ENCODE measurements at regions not wholly inside any gene's neighbourhood (a gene's known extent, or its start where the extent isn't known, plus 50 kb on each side); places are given as distances from the start of the nearest gene placed in this dataset.

DNA sequence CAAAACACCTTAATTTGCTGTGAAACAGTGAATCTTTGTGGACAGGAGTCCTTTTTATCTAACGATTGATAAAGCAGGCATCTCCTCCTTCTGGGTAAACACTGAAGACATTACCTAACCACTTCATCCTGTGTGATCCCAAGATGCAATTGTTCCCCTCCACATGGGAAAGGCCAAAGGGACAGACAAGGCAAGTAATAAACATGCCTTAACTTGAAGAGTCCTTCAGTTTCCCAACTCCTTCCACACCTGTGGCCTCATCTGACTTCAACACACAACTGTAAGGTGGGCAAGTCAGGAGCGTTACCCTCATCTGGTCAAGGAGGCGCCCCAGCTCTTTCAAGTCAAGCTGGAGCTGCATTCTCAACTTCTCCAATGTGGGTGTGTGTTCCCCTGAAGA lies 278.6 kb downstream of the ABCC12 start:
- no peak for TF ChIP-seq POLR2A (IDR thresholded peaks at IDR 0.05; ENCODE audit: extremely low read depth, insufficient read length)
- TF ChIP-seq, protein P1, sequence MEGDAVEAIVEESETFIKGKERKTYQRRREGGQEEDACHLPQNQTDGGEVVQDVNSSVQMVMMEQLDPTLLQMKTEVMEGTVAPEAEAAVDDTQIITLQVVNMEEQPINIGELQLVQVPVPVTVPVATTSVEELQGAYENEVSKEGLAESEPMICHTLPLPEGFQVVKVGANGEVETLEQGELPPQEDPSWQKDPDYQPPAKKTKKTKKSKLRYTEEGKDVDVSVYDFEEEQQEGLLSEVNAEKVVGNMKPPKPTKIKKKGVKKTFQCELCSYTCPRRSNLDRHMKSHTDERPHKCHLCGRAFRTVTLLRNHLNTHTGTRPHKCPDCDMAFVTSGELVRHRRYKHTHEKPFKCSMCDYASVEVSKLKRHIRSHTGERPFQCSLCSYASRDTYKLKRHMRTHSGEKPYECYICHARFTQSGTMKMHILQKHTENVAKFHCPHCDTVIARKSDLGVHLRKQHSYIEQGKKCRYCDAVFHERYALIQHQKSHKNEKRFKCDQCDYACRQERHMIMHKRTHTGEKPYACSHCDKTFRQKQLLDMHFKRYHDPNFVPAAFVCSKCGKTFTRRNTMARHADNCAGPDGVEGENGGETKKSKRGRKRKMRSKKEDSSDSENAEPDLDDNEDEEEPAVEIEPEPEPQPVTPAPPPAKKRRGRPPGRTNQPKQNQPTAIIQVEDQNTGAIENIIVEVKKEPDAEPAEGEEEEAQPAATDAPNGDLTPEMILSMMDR (IDR thresholded peaks at IDR 0.05; ENCODE audit: low read depth, low read length) = no peak
